ENCODE measurements at regions not wholly inside any gene's neighbourhood (a gene's known extent, or its start where the extent isn't known, plus 50 kb on each side); places are given as distances from the start of the nearest gene placed in this dataset.

DNA sequence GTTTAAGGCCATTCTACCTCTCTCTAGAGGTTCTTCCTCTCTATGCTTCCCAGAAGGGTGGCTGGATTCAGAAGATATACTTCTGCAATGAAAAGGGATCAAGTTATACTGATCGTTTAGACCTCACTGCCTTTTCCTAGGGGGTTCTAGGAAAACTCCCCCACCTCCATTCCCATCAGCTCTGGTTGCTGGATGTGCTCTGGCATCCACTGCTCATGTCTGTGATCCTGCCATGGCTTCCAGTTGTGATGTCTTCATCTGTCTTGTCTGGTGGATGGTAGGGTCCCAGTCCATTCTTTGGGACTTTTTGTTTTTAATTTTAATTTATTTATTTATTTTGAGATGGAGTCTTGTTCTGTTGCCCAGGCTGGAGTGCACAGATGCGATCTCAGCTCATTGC is 118.4 kb downstream of the BTBD3 start:
- BruUV-seq (replicated peaks), result no TSS peak
- POLR2A ChIA-PET, result no interaction called here

DNA sequence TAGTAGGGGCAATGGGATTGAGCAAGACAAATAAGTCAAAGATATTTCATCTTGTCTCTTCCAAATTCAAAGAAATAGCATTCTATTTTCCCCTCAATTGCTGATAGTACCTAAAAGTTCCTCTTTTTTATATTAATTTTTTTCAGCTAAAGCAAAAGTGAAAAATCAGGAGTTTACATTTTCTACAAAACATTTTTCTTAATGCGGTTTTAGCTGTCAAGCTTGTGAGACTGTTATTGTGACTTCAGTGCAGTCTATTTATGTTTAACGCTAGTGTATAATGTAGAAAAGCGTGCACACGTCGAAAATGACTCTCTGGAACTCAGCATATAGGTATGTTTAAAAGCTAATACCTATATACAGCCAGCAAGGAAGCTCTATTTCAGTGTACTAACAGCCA is 119.8 kb downstream of the BTBD3 start:
- intact Hi-C loops (cut with micrococcal nuclease), result no loop called here
- TF ChIP-seq, protein P1, sequence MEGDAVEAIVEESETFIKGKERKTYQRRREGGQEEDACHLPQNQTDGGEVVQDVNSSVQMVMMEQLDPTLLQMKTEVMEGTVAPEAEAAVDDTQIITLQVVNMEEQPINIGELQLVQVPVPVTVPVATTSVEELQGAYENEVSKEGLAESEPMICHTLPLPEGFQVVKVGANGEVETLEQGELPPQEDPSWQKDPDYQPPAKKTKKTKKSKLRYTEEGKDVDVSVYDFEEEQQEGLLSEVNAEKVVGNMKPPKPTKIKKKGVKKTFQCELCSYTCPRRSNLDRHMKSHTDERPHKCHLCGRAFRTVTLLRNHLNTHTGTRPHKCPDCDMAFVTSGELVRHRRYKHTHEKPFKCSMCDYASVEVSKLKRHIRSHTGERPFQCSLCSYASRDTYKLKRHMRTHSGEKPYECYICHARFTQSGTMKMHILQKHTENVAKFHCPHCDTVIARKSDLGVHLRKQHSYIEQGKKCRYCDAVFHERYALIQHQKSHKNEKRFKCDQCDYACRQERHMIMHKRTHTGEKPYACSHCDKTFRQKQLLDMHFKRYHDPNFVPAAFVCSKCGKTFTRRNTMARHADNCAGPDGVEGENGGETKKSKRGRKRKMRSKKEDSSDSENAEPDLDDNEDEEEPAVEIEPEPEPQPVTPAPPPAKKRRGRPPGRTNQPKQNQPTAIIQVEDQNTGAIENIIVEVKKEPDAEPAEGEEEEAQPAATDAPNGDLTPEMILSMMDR (IDR thresholded peaks at IDR 0.05; ENCODE audit: unreplicated experiment), result no peak
- no peak overlapping the region for H3K27ac Mint-ChIP-seq (ENCODE audit: low read depth, unreplicated experiment)

More for the DNA sequence above, 118.4 kb downstream of the BTBD3 start:
- Mint-ChIP-seq H3K4me1 (ENCODE audit: insufficient read depth, unreplicated experiment) (no peaks in the 10 kb centered on the region), H3K9me3 (ENCODE audit: unreplicated experiment) (no peaks in the 10 kb centered on the region), H3K4me3 (ENCODE audit: unreplicated experiment) (no peak overlapping the region), H3K27ac (ENCODE audit: low read depth, unreplicated experiment) (no peak overlapping the region), H3K27me3 (ENCODE audit: insufficient read depth, unreplicated experiment) (no peaks in the 10 kb centered on the region), H3K36me3 (ENCODE audit: insufficient read depth, unreplicated experiment) (no peaks in the 10 kb centered on the region)
- TF ChIP-seq, protein P1 (IDR thresholded peaks at IDR 0.05; ENCODE audit: unreplicated experiment), result no peak
- DNase-seq (ENCODE audit: unreplicated experiment), result no peak
- CTCF ChIA-PET, result interaction anchor here (0.7 kb wide), 1 partner anchor 183 kb away, joined by 3 read pairs; no protein-coding TSS in a partner anchor
- intact Hi-C loops (cut with micrococcal nuclease), result no loop called here

DNA sequence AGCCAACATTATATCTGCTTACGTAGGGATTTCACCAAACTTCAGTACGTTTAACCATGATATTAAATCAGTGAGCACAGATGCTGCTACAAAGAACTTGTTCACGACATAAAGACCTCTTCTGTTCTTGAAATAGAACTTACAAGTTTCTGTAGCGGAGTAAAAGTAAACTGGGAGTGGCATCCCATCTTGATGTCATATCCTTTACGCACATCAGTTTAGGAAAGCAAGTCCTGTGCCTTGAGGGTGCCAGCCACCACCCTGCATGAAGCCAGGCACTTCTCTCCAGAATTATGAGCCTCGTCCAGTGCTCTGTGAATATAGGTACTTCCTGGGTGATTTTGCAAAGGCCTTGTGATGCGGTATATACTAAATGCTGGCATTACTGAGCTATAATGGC is 122.6 kb downstream of the BTBD3 start:
- intact Hi-C loops (cut with micrococcal nuclease), result no loop called here
- Mint-ChIP-seq H3K36me3 (ENCODE audit: insufficient read depth, unreplicated experiment) (no peaks in the 10 kb centered on the region), H3K9me3 (ENCODE audit: unreplicated experiment) (no peaks in the 10 kb centered on the region), H3K4me1 (ENCODE audit: insufficient read depth, unreplicated experiment) (no peaks in the 10 kb centered on the region), H3K4me3 (ENCODE audit: unreplicated experiment) (no peak overlapping the region), H3K27ac (ENCODE audit: low read depth, unreplicated experiment) (no peak overlapping the region), H3K27me3 (ENCODE audit: insufficient read depth, unreplicated experiment) (no peaks in the 10 kb centered on the region)
- no TSS peak for BruUV-seq (replicated peaks)
- TF ChIP-seq, protein P1 (IDR thresholded peaks at IDR 0.05; ENCODE audit: unreplicated experiment), result no peak
- DNase-seq (ENCODE audit: unreplicated experiment), result no peak
- ChIA-PET POLR2A (no interaction called here), CTCF (no interaction called here)

More for the DNA sequence above, 119.8 kb downstream of the BTBD3 start:
- ChIA-PET CTCF (interaction anchor here (1.3 to 1.9 kb wide), 2 partner anchors 9 to 25 kb away, joined by 4 to 5 read pairs; no protein-coding TSS in a partner anchor), POLR2A (no interaction called here)
- Mint-ChIP-seq H3K4me1 (ENCODE audit: insufficient read depth, unreplicated experiment) (no peaks in the 10 kb centered on the region), H3K9me3 (ENCODE audit: unreplicated experiment) (no peaks in the 10 kb centered on the region), H3K4me3 (ENCODE audit: unreplicated experiment) (no peak overlapping the region), H3K27me3 (ENCODE audit: insufficient read depth, unreplicated experiment) (no peaks in the 10 kb centered on the region), H3K36me3 (ENCODE audit: insufficient read depth, unreplicated experiment) (no peaks in the 10 kb centered on the region)
- DNase-seq (ENCODE audit: unreplicated experiment), result no peak
- BruUV-seq (replicated peaks), result no TSS peak

DNA sequence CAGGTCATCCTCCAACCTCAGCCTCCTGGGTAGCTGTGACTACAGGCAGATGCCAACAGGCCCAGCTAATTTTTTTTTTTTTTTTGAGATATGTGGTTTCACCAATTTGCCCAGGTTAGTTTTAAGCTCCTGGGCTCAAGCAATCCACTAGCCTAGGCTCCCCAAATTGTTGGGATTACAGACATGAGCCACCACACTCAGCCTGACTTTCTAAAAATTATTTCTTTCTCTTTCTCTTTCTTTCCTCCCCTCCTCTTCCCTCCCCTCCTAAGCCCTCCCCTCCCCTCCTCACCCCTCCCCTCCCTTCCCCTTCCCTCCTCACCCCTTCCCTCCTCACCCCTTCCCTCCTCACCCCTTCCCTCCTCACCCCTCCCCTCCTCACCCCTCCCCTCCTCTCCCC is 127.3 kb downstream of the BTBD3 start:
- CTCF ChIA-PET, result interaction anchor here (0.7 kb wide), 2 partner anchors 23 to 33 kb away, joined by 4 read pairs; no protein-coding TSS in a partner anchor
- no peaks in the 10 kb centered on the region for H3K36me3 Mint-ChIP-seq (ENCODE audit: insufficient read depth, unreplicated experiment)
- no peaks in the 10 kb centered on the region for H3K4me1 Mint-ChIP-seq (ENCODE audit: insufficient read depth, unreplicated experiment)
- H3K4me3 Mint-ChIP-seq (ENCODE audit: unreplicated experiment), result no peak overlapping the region
- peaks cover 8% of the 10 kb centered on the region for H3K9me3 Mint-ChIP-seq (ENCODE audit: unreplicated experiment)
- POLR2A ChIA-PET, result no interaction called here
- intact Hi-C loops (cut with micrococcal nuclease), result no loop called here
- no peak overlapping the region for H3K27ac Mint-ChIP-seq (ENCODE audit: low read depth, unreplicated experiment)
- TF ChIP-seq, protein P1 (IDR thresholded peaks at IDR 0.05; ENCODE audit: unreplicated experiment), result no peak
- no peak for DNase-seq (ENCODE audit: unreplicated experiment)
- no peaks in the 10 kb centered on the region for H3K27me3 Mint-ChIP-seq (ENCODE audit: insufficient read depth, unreplicated experiment)
- no TSS peak for BruUV-seq (replicated peaks)

Measured in MCF 10A (cell line).